ENCODE measurements at regions not wholly inside any gene's neighbourhood (a gene's known extent, or its start where the extent isn't known, plus 50 kb on each side); places are given as distances from the start of the nearest gene placed in this dataset.
"Not testable (repeated sequence)": the region's sequence is repeated elsewhere in the genome, so short reads cannot be mapped to it uniquely, and the experiment has no call there.

DNA sequence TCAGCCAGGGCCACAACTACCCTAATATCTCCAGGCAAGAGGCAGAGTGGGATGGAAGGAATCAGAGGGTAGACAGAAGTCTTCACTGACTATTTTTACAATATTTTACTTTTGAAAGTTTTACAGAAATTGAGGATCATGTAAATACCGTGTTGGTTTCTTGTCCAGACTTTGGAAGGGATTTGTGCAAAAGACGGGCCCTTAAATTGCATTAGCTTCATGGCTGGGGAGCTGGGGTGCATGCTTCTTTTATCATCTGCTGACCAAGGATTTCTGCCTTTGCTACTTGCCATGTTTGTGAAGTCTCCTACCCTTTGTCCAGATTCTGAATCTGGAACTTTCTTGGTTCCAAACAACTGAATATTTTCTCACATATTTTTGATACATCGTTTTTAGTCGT, 107.7 kb upstream of the GRIN3A start:
- Mint-ChIP-seq H3K4me1 (ENCODE audit: low read depth) (no peaks in the 10 kb centered on the region), H3K9me3 (no peaks in the 10 kb centered on the region), H3K36me3 (ENCODE audit: low read depth) (no peaks in the 10 kb centered on the region), H3K27me3 (ENCODE audit: low read depth) (no peaks in the 10 kb centered on the region), H3K27ac (no peak overlapping the region), H3K4me3 (no peak overlapping the region)
- no peak for DNase-seq
- CTCF ChIA-PET, result no interaction called here
- intact Hi-C loops (cut with micrococcal nuclease), result no loop called here

DNA sequence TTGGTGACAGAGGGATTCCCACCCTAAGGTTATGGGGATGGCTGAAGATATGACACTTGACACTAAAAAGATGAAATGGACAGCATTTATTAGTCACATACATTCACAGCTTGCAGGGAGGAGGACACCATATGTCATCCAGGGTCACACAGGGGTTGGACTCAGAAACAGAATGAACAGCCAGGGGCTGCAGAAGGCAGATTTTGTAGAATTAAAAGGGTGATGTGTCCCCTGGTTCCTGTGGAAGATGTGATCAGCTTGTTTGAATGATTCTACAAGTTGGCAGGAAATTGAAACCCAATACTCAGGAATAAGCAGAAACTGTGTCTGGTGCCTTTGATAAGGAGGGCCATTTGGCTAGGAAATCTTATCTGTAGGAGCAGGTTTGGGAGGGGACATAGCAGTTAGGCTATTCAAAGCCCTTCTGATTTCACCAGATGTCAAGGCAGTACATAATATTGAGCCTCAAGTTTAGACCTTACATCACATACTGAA, 102.3 kb upstream of the GRIN3A start:
- CTCF ChIA-PET, result no interaction called here
- no peak for DNase-seq
- H3K27ac Mint-ChIP-seq, result no peak overlapping the region
- no peaks in the 10 kb centered on the region for H3K27me3 Mint-ChIP-seq (ENCODE audit: low read depth)
- no peaks in the 10 kb centered on the region for H3K9me3 Mint-ChIP-seq
- intact Hi-C loops (cut with micrococcal nuclease), result no loop called here
- no peak overlapping the region for H3K4me3 Mint-ChIP-seq
- no peaks in the 10 kb centered on the region for H3K4me1 Mint-ChIP-seq (ENCODE audit: low read depth)
- no peaks in the 10 kb centered on the region for H3K36me3 Mint-ChIP-seq (ENCODE audit: low read depth)

DNA sequence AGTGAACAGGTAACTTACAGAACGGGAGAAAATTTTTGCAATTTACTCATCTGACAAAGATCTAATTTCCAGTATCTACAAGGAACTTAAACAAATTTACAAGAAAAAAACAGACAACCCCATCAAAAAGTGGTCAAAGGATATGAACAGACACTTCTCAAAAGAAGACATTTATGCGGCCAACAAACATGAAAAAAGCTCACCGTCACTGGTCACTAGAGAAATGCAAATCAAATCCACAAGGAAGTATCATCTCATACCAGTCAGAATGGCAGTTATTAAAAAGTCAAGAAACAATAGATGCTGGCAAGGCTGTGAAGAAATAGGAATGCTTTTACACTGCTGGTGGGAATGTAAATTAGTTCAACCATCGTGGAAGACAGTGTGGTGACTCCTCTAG, 100.5 kb upstream of the GRIN3A start:
- H3K27ac Mint-ChIP-seq, H3K4me3 Mint-ChIP-seq, CTCF ChIA-PET: not testable (repeated sequence)

GRCh38 chr9:101836021-101836420, 97.6 kb upstream of the GRIN3A start:
- H3K27me3 Mint-ChIP-seq (ENCODE audit: low read depth), result peaks cover 2% of the 10 kb centered on the region
- no peak for DNase-seq
- H3K27ac Mint-ChIP-seq, result no peak overlapping the region
- intact Hi-C loops (cut with micrococcal nuclease), result no loop called here
- no peaks in the 10 kb centered on the region for H3K4me1 Mint-ChIP-seq (ENCODE audit: low read depth)
- H3K36me3 Mint-ChIP-seq (ENCODE audit: low read depth), result no peaks in the 10 kb centered on the region
- no peaks in the 10 kb centered on the region for H3K9me3 Mint-ChIP-seq
- CTCF ChIA-PET, result no interaction called here
- H3K4me3 Mint-ChIP-seq, result no peak overlapping the region

More for the DNA sequence above, 100.5 kb upstream of the GRIN3A start:
- H3K36me3 Mint-ChIP-seq (ENCODE audit: low read depth); DNase-seq; H3K9me3 Mint-ChIP-seq; intact Hi-C loops (cut with micrococcal nuclease); H3K4me1 Mint-ChIP-seq (ENCODE audit: low read depth); H3K27me3 Mint-ChIP-seq (ENCODE audit: low read depth): not testable (repeated sequence)

GRCh38 chr9:101832486-101832885, 94.0 kb upstream of the GRIN3A start:
- CTCF ChIA-PET, result no interaction called here
- no peaks in the 10 kb centered on the region for H3K36me3 Mint-ChIP-seq (ENCODE audit: low read depth)
- H3K27me3 Mint-ChIP-seq (ENCODE audit: low read depth), result peaks cover 2% of the 10 kb centered on the region
- no peak overlapping the region for H3K4me3 Mint-ChIP-seq
- DNase-seq, result no peak
- intact Hi-C loops (cut with micrococcal nuclease), result no loop called here
- no peaks in the 10 kb centered on the region for H3K4me1 Mint-ChIP-seq (ENCODE audit: low read depth)
- H3K9me3 Mint-ChIP-seq, result no peaks in the 10 kb centered on the region
- H3K27ac Mint-ChIP-seq, result no peak overlapping the region

DNA sequence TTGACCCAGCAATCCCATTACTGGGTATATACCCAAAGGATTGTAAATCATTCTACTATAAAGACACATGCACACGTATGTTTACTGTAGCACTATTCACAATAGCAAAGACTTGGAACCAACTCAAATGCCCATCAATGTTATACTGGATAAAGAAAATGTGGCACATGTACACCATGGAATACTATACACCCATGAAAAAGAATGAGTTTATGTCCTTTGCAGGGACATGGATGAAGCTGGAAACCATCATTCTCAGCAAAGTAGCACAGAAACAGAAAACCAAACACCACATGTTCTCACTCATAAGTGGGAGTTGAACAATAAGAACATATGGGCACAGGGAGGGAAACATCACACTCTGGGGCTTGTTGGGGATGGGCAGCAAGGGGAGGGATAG, 83.0 kb upstream of the GRIN3A start:
- H3K9me3 Mint-ChIP-seq, result peaks cover 12% of the 10 kb centered on the region
- H3K27ac Mint-ChIP-seq; H3K36me3 Mint-ChIP-seq (ENCODE audit: low read depth); intact Hi-C loops (cut with micrococcal nuclease); DNase-seq; H3K4me3 Mint-ChIP-seq; H3K4me1 Mint-ChIP-seq (ENCODE audit: low read depth); CTCF ChIA-PET: not testable (repeated sequence)
- peaks cover 11% of the 10 kb centered on the region for H3K27me3 Mint-ChIP-seq (ENCODE audit: low read depth)

DNA sequence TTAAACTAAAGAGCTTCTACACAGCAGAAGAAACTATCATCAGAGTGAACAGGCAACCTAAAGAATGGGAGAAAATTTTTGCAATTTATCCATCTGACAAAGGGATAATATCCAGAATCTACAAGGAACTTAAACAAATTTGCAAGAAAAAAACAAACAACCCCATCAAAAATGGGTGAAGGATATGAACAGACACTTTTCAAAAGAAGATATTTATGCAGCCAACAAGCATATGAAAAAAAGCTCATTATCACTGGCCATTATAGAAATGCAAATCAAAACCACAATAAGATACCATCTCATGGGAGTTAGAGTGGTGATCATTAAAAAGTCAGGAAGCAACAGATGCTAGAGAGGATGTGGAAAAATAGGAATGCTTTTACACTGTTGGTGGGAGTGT, 82.5 kb upstream of the GRIN3A start:
- H3K4me3 Mint-ChIP-seq; CTCF ChIA-PET; H3K27ac Mint-ChIP-seq; intact Hi-C loops (cut with micrococcal nuclease); H3K36me3 Mint-ChIP-seq (ENCODE audit: low read depth); DNase-seq; H3K4me1 Mint-ChIP-seq (ENCODE audit: low read depth): not testable (repeated sequence)
- H3K27me3 Mint-ChIP-seq (ENCODE audit: low read depth), result peaks cover 11% of the 10 kb centered on the region
- peaks cover 12% of the 10 kb centered on the region for H3K9me3 Mint-ChIP-seq

DNA sequence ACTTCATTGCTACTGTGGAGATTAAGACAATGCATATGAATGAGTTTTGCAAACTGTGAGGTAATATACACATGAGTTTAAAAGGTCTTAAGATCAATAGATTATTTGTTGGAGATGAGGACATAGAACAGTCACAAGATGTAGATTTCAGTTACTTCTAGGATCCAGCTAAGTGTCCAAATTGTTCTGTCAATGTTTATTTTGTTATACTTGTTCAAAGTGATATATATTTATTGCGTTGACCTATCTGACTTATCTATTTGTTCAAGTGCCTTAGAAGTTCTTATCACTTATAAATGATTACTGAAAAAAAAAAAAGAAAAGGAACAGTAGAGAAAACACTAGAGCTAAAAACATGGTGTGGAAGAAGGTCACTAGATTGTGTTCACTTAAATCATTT, 75.6 kb upstream of the GRIN3A start:
- Mint-ChIP-seq H3K4me1 (ENCODE audit: low read depth) (no peaks in the 10 kb centered on the region), H3K27me3 (ENCODE audit: low read depth) (peaks cover 22% of the 10 kb centered on the region)
- intact Hi-C loops (cut with micrococcal nuclease), result no loop called here

DNA sequence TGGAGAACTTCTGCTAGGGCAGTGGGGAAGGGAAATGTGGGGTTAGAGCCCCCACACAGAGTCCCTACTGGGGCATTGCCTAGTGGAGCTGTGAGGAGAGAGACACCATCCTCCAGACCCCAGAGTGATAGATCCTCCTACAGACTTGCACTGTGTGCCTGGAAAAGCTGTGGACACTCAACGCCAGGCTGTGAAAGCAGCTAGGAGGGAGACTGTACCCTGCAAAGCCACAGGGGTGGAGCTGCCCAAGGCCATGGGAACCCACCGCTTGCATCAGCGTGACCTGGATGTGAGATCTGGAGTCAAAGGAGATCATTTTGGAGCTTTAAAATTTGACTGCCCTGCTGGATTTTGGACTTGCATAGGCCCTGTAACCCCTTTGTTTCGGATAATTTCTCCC, 69.4 kb upstream of the GRIN3A start:
- H3K4me1 Mint-ChIP-seq (ENCODE audit: low read depth); H3K4me3 Mint-ChIP-seq; DNase-seq; H3K27ac Mint-ChIP-seq; intact Hi-C loops (cut with micrococcal nuclease); H3K9me3 Mint-ChIP-seq; H3K27me3 Mint-ChIP-seq (ENCODE audit: low read depth); CTCF ChIA-PET; H3K36me3 Mint-ChIP-seq (ENCODE audit: low read depth): not testable (repeated sequence)

More for the DNA sequence above, 75.6 kb upstream of the GRIN3A start:
- Mint-ChIP-seq H3K9me3 (no peaks in the 10 kb centered on the region), H3K36me3 (ENCODE audit: low read depth) (no peaks in the 10 kb centered on the region), H3K27ac (no peak overlapping the region), H3K4me3 (no peak overlapping the region)
- CTCF ChIA-PET, result no interaction called here
- DNase-seq, result no peak

GRCh38 chr9:101796044-101796443, 57.6 kb upstream of the GRIN3A start:
- DNase-seq, result no peak
- H3K9me3 Mint-ChIP-seq, result no peaks in the 10 kb centered on the region
- CTCF ChIA-PET, result no interaction called here
- no peak overlapping the region for H3K27ac Mint-ChIP-seq
- H3K27me3 Mint-ChIP-seq (ENCODE audit: low read depth), result peaks cover 7% of the 10 kb centered on the region
- no peak overlapping the region for H3K4me3 Mint-ChIP-seq
- H3K36me3 Mint-ChIP-seq (ENCODE audit: low read depth), result no peaks in the 10 kb centered on the region
- intact Hi-C loops (cut with micrococcal nuclease), result no loop called here
- H3K4me1 Mint-ChIP-seq (ENCODE audit: low read depth), result no peaks in the 10 kb centered on the region

- Mint-ChIP-seq H3K9me3 (no peaks in the 10 kb centered on the region), H3K36me3 (ENCODE audit: low read depth) (no peaks in the 10 kb centered on the region), H3K4me1 (ENCODE audit: low read depth) (no peaks in the 10 kb centered on the region), H3K27ac (no peak overlapping the region), H3K4me3 (no peak overlapping the region), H3K27me3 (ENCODE audit: low read depth) (peaks cover 7% of the 10 kb centered on the region)
- intact Hi-C loops (cut with micrococcal nuclease), result no loop called here
- CTCF ChIA-PET, result no interaction called here
- no peak for DNase-seq
These were observed 56.7 kb upstream of the GRIN3A start for GRCh38 chr9:101795147-101795546.

DNA sequence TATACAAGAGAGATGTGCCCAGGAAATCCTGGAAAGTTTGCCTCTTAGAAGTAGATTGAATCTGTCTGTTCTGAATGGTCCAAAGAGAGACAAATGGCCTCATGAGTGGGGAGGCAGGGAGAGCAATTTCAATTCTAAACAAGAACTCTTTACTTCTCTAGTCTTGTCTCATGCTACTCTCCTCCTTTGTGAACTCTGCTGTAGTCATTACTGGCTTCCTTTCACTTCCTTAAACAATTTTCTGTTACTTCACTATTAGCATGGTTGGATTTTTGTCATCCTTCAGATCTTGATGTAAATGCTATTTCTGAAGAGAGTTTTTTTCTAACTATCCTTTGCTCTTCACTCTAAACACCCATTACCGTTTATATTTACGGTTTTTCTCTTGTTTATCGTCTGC, 54.0 kb upstream of the GRIN3A start:
- H3K9me3 Mint-ChIP-seq, result no peaks in the 10 kb centered on the region
- H3K4me1 Mint-ChIP-seq (ENCODE audit: low read depth), result no peaks in the 10 kb centered on the region
- DNase-seq, result no peak
- no peak overlapping the region for H3K27ac Mint-ChIP-seq
- CTCF ChIA-PET, result interaction anchor here (1.5 kb wide), 1 partner anchor 9 kb away, joined by 3 read pairs; no protein-coding TSS in a partner anchor
- peaks cover 7% of the 10 kb centered on the region for H3K27me3 Mint-ChIP-seq (ENCODE audit: low read depth)
- intact Hi-C loops (cut with micrococcal nuclease), result no loop called here
- no peaks in the 10 kb centered on the region for H3K36me3 Mint-ChIP-seq (ENCODE audit: low read depth)
- H3K4me3 Mint-ChIP-seq, result no peak overlapping the region

GRCh38 chr9:101791938-101792337, 53.5 kb upstream of the GRIN3A start:
- no peak overlapping the region for H3K27ac Mint-ChIP-seq
- H3K27me3 Mint-ChIP-seq (ENCODE audit: low read depth), result peaks cover 7% of the 10 kb centered on the region
- CTCF ChIA-PET, result interaction anchor here (1.5 kb wide), 1 partner anchor 9 kb away, joined by 3 read pairs; no protein-coding TSS in a partner anchor
- no peaks in the 10 kb centered on the region for H3K36me3 Mint-ChIP-seq (ENCODE audit: low read depth)
- no peaks in the 10 kb centered on the region for H3K4me1 Mint-ChIP-seq (ENCODE audit: low read depth)
- intact Hi-C loops (cut with micrococcal nuclease), result no loop called here
- no peaks in the 10 kb centered on the region for H3K9me3 Mint-ChIP-seq
- DNase-seq, result peak; percentile 41
- H3K4me3 Mint-ChIP-seq, result no peak overlapping the region

GRCh38 chr9:101791533-101791932, 53.1 kb upstream of the GRIN3A start:
- Mint-ChIP-seq H3K27ac (no peak overlapping the region), H3K36me3 (ENCODE audit: low read depth) (no peaks in the 10 kb centered on the region), H3K27me3 (ENCODE audit: low read depth) (peaks cover 7% of the 10 kb centered on the region), H3K4me1 (ENCODE audit: low read depth) (no peaks in the 10 kb centered on the region), H3K9me3 (no peaks in the 10 kb centered on the region), H3K4me3 (no peak overlapping the region)
- no peak for DNase-seq
- CTCF ChIA-PET, result interaction anchor here (1.5 kb wide), 1 partner anchor 10 kb away, joined by 3 read pairs; no protein-coding TSS in a partner anchor
- intact Hi-C loops (cut with micrococcal nuclease), result no loop called here

All from activated naive CD4-positive, alpha-beta T cell treated with anti-CD3 and anti-CD28 coated beads for 36 hours (primary cell).